Osteoblast (primary cell): ENCODE measurements at regions not wholly inside any gene's neighbourhood (a gene's known extent, or its start where the extent isn't known, plus 50 kb on each side); places are given as distances from the start of the nearest gene placed in this dataset.

Source experiments
- DNase-seq: peaks from one replicate; pipeline ENCODE4 v3.0.0; 2011; ENCODE audit warnings: low spot score, mixed read lengths; ENCODE audit not compliant: insufficient read length; ENCODE audit errors: missing footprints
- H2AFZ ChIP-seq: 2 replicates; pipeline ENCODE4 v1.6.0; 2011; ENCODE audit warnings: mild to moderate bottlenecking, low read length
- H3K27ac ChIP-seq: 2 replicates; pipeline ENCODE4 v1.5.1; 2011; ENCODE audit warnings: mild to moderate bottlenecking, low read depth, low read length, moderate library complexity
- H3K27me3 ChIP-seq: 2 replicates; pipeline ENCODE4 v1.6.0; 2012; ENCODE audit warnings: mild to moderate bottlenecking, control low read depth, inconsistent platforms, low read length, moderate library complexity; ENCODE audit not compliant: insufficient read depth
- H3K36me3 ChIP-seq: 2 replicates; pipeline ENCODE4 v1.5.1; 2011; ENCODE audit warnings: mild to moderate bottlenecking, low read length, control low read depth, moderate library complexity; ENCODE audit not compliant: insufficient read depth
- H3K4me1 ChIP-seq: 2 replicates; pipeline ENCODE4 v1.5.1; 2011; ENCODE audit warnings: mild to moderate bottlenecking, low read length, control low read depth, moderate library complexity; ENCODE audit not compliant: insufficient read depth
- H3K4me2 ChIP-seq: 2 replicates; pipeline ENCODE4 v1.6.0; 2011; ENCODE audit warnings: mild to moderate bottlenecking, low read length; ENCODE audit not compliant: insufficient read depth
- H3K4me3 ChIP-seq: fragments of 200-600 bp; sonication (generic); 3 replicates; pipeline ENCODE4 v1.5.1; 2012; ENCODE audit warnings: mild to moderate bottlenecking, low read length, inconsistent platforms; ENCODE audit not compliant: insufficient read depth
- H3K79me2 ChIP-seq: 2 replicates; pipeline ENCODE4 v1.6.0; 2012; ENCODE audit warnings: mild to moderate bottlenecking, low read length, control low read depth, inconsistent platforms; ENCODE audit not compliant: insufficient read depth
- H3K9me3 ChIP-seq: 2 replicates; pipeline ENCODE4 v1.5.1; 2011; ENCODE audit warnings: low read depth, low read length, control low read depth
- H4K20me1 ChIP-seq: 2 replicates; pipeline ENCODE4 v1.6.0; 2012; ENCODE audit warnings: mild to moderate bottlenecking, low read length, control low read depth; ENCODE audit not compliant: insufficient read depth
- CTCF ChIP-seq: IDR thresholded peaks from 2 replicates; pipeline ENCODE4 v1.5.1; 2011; ENCODE audit warnings: mild to moderate bottlenecking, low read depth, low read length, moderate library complexity; ENCODE audit errors: extremely low read depth

GRCh38 chr12:58356794-58357193, 415.4 kb downstream of the ATP23 start:
- no peaks in the 10 kb centered on the region for H3K9me3 ChIP-seq
- H3K36me3 ChIP-seq: no peaks in the 10 kb centered on the region
- H3K4me3 ChIP-seq: no peak overlapping the region

DNA sequence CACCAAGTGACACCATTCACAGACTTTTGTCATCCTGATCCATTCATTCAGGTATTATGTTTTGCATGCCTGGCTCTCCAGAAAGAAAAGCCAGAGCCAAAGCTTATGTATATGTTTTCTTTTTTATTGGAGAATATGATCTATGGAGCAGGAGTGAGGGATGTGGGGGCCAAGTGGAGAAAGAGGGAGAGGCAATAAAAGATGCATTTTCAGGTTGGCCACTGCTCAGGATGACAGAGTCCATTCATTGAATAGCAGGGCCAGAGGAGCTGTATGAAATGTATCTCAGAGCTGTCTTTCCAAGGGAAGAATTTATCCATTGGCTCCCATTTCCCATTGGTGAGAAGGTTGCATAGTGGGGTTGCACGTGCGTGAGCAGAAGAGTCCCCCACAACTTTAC, 416.1 kb downstream of the ATP23 start:
- H3K27me3 ChIP-seq: no peaks in the 10 kb centered on the region
- no peak overlapping the region for H3K27ac ChIP-seq
- no peaks in the 10 kb centered on the region for H4K20me1 ChIP-seq
- no peaks in the 10 kb centered on the region for H3K4me1 ChIP-seq
- H3K9me3 ChIP-seq: no peaks in the 10 kb centered on the region
- no peak overlapping the region for H2AFZ ChIP-seq
- H3K4me3 ChIP-seq: no peak overlapping the region
- no peaks in the 10 kb centered on the region for H3K36me3 ChIP-seq
- DNase-seq: no peak
- H3K79me2 ChIP-seq: no peaks in the 10 kb centered on the region
- H3K4me2 ChIP-seq: no peak overlapping the region
- TF ChIP-seq CTCF: no peak

More at GRCh38 chr12:58356794-58357193, 415.4 kb downstream of the ATP23 start:
- H3K4me2 ChIP-seq: no peak overlapping the region
- DNase-seq: no peak
- H3K4me1 ChIP-seq: no peaks in the 10 kb centered on the region
- no peaks in the 10 kb centered on the region for H3K79me2 ChIP-seq
- H4K20me1 ChIP-seq: no peaks in the 10 kb centered on the region
- H2AFZ ChIP-seq: no peak overlapping the region
- H3K27me3 ChIP-seq: no peaks in the 10 kb centered on the region
- H3K27ac ChIP-seq: no peak overlapping the region
- TF ChIP-seq CTCF: no peak

DNA sequence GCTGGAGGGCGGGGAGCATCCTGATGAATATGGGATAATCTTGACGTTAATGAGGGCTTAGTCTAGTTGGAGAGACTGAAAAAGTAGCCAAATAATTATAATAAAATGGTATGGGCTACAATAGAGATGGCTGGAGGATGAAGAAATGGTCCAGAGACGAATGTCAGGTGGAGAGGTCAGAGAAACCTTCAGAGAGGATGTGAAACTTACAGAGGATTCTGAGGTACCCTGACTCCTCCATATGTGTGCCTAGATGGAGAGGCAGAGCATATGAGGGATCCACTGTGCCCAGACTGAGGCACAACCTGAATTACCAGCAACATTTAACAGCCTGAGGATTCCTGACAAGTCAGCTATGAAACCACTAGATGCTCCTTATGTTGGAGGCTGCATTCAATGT, 417.0 kb downstream of the ATP23 start:
- Histone ChIP-seq H3K27ac (no peak overlapping the region), H3K9me3 (no peaks in the 10 kb centered on the region), H3K36me3 (no peaks in the 10 kb centered on the region), H4K20me1 (no peaks in the 10 kb centered on the region), H3K4me3 (no peak overlapping the region), H3K27me3 (no peaks in the 10 kb centered on the region), H2AFZ (no peak overlapping the region), H3K4me1 (peaks cover 4% of the 10 kb centered on the region), H3K79me2 (no peaks in the 10 kb centered on the region), H3K4me2 (no peak overlapping the region)
- no peak for DNase-seq
- TF ChIP-seq CTCF: no peak

DNA sequence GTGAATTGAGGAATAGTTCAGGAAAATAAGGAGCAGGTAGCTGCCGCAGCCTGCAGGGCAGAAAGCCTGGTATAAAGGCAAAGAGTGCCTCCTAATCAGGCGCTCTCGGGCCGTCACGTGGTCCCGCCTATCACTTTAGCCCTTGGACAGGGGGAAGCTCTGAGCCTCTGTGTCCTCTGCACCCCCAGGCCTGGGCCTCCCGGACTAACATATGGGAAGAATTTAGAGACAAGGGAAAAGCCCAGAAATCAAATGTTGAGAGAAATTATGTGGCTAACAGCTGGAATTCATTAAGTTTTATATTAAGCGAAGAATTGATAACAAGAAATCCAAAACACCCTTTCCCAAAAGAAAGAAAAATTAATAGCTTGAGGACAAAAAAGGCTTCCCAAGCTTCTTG, 417.7 kb downstream of the ATP23 start:
- H3K36me3 ChIP-seq: no peaks in the 10 kb centered on the region
- H3K9me3 ChIP-seq: no peaks in the 10 kb centered on the region
- H2AFZ ChIP-seq: no peak overlapping the region
- no peak overlapping the region for H3K4me3 ChIP-seq
- no peak overlapping the region for H3K4me2 ChIP-seq
- no peaks in the 10 kb centered on the region for H3K79me2 ChIP-seq
- H4K20me1 ChIP-seq: no peaks in the 10 kb centered on the region
- no peak for DNase-seq
- TF ChIP-seq CTCF: no peak
- peaks cover 9% of the 10 kb centered on the region for H3K4me1 ChIP-seq
- no peak overlapping the region for H3K27ac ChIP-seq
- no peaks in the 10 kb centered on the region for H3K27me3 ChIP-seq
